Stimulated activated CD4-positive, alpha-beta T cell treated with anti-CD3 and anti-CD28 coated beads, TNF-alpha, amount 100 ng/mL, for 1 hour (primary cell): ENCODE measurements at regions not wholly inside any gene's neighbourhood (a gene's known extent, or its start where the extent isn't known, plus 50 kb on each side); places are given as distances from the start of the nearest gene placed in this dataset.

Experiments used
- DNase-seq, 3 donors: peaks; one replicate each; pipeline ENCODE4 v3.0.0-alpha.2; 2020; ENCODE audit warnings: low read depth in 3 of 3, low spot score in 1 of 3

- DNase-seq: no peak
Measured at GRCh38 chr12:127411981-127412380, 855.0 kb upstream of the TMEM132C start.

- no peak for DNase-seq
Measured at GRCh38 chr12:127412866-127413265, 854.1 kb upstream of the TMEM132C start.

DNA sequence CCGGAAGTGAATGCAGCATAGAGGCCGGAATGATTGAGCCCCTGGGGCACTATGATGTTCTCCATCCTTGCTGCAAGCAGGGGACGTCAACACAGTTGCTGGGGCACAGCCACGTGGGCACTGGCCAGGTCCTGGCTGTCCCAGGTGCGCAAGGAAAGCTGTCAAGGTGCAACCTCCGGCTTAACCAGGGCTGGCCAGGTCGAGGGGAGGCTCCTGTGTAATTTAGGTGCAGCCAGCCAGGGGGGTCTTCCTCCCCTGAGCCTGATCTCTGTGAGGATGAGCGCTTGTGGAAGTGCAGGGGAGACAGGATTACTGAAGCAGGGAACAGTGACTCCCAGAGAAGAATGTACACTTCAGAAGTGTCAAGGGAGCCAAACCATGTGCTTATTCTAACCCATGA lies 852.8 kb upstream of the TMEM132C start:
- no peak for DNase-seq

DNA sequence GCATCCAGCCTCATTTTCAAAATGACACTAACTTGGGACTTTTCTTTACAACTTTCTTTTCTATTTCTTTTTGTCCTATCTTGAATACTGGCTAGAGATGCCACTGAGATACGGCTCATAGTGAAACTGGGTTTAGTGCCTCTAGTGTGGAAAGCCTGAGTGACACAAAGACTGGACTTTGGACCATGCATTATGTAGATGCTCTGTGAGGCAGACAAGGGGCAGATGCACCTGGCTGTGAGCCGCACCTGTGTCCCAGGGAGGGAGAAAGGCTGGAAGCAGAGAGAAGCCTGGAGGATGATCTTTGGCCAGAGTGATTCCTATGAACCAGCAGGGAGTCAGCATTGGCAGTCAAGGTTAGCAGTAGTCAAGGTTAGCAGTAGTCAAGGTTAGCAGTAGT lies 852.3 kb upstream of the TMEM132C start:
- DNase-seq: no peak

GRCh38 chr12:127416796-127417195 lies 850.2 kb upstream of the TMEM132C start:
- no peak for DNase-seq

DNA sequence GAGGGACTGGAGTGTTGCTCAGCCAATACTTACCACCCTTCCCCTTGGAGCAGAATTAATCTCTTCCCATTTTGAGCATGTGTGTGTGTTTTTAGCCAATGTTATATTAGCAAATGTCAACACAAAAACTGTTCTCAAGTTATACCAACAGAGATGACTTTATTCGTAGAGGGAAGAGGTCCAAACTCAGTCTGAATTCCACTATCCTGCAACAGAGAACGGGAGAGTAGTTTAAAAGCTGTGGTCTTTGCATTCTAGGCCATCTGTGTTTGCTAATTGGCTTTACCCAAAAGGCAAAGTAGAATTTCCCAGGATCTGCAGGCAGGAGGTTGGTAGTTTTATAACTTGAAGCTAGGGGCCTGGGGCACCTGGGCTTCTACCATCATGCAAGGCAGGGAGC lies 847.9 kb upstream of the TMEM132C start:
- no peak for DNase-seq

- DNase-seq: no peak
Measured at GRCh38 chr12:127421614-127422013, 845.4 kb upstream of the TMEM132C start.

DNA sequence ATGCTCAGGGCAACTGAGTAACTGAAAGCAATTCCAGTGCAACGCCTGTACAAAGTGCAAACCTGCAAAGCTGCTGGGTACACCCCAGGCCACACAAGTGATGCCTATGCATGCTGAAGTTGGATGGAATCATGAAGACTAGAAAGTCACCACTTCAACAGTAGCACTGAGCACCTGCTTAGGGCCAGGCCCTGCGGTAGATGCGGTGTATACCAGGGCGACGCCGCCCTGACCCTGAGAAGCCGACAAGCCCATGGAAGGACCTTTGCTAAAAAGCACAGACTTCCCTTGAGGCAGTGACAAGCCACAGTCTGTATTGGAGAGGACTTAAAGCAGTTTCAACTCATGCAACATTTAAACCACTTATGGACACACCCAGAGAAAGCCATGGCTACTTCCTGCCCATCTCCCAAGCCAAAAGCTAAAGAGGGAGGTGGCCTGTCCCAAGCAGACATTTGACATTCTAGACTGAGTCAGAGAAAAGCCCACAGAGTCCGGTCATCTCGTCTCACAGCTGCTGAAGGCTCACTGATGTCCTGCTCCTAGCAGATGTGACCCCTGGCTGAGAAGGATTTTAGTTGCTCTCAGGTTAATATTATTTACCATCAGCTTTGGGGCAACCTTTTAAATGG lies 843.9 kb upstream of the TMEM132C start:
- DNase-seq: no peak

GRCh38 chr12:127425474-127425873 lies 841.5 kb upstream of the TMEM132C start:
- DNase-seq: no peak

DNA sequence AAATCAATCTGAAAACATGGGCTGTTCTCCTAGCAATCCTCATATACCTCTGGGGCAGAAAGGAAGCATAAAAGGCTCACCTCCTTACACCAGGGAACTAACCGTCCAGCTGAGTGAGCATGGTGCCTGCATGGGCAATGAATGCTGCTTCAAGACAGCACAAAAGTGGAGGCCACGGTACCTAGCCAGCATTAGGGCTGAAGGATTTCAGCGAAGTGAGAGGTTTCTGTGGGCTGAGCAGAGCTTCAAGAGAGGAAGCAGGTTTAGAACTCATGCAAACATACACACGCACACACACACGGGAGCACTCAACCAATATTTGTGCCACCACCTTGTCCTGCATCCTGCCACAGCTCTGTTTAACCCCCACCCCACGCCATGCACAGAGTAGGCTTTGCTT lies 838.5 kb upstream of the TMEM132C start:
- DNase-seq: no peak

DNA sequence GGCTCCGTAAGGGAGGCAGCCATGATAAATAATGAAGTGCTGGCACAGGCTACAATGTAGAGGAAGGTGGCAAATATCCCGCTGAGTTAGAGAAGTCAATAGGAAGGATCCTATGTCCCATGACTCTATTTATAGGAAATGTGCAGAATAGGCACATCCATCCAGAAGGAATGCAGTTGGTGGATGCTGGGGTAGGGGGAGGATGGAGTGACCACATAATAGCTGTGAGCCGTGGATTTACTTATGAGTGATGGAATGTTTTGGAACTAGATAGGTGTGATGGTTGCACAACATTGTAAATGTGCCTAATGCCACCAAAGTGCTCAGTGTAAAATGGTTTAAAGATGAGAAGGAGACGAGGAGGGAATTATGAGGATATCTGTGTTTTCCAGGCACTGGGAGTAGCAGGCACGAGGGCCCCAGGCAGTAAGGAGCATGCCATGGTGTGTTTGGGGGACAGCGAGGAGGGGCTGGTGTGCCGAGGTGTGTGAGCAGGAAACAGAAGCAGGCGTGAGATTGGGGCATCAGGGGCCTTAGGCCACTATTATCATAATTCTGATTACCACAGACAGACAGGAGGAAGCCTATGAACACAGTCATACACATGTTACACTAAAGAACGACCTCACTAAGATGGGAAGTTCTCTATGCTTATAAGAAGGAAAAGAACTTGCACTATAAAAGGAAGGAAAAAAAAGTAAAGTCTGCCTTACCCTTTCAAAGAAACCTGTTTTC lies 837.3 kb upstream of the TMEM132C start:
- DNase-seq: no peak

DNA sequence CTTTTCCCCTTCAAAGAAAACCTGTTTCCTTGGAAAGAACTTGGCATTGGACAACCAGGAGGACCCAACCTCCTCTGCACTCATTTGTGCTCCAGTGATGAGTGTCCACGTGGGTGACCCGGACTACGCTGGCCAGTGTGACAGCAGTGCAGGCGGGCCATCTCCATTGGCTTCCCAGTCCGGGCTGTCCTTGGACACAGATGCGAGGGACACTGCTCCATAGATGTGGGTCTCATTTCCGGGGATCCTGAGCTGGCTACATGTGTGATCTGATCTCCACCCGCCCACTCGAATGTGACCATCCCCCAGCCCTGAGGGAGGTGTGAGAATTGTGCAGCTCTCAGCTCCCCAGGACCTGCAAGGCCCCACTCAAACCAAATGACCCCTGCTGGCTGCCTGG lies 836.6 kb upstream of the TMEM132C start:
- no peak for DNase-seq

GRCh38 chr12:127431177-127431576 lies 835.8 kb upstream of the TMEM132C start:
- DNase-seq: no peak

- no peak for DNase-seq
Measured at GRCh38 chr12:127431594-127431993, 835.4 kb upstream of the TMEM132C start.

- no peak for DNase-seq
Measured at GRCh38 chr12:127435439-127435838, 831.5 kb upstream of the TMEM132C start.

- DNase-seq: no peak
Measured at GRCh38 chr12:127438512-127439244, 828.3 kb upstream of the TMEM132C start.

DNA sequence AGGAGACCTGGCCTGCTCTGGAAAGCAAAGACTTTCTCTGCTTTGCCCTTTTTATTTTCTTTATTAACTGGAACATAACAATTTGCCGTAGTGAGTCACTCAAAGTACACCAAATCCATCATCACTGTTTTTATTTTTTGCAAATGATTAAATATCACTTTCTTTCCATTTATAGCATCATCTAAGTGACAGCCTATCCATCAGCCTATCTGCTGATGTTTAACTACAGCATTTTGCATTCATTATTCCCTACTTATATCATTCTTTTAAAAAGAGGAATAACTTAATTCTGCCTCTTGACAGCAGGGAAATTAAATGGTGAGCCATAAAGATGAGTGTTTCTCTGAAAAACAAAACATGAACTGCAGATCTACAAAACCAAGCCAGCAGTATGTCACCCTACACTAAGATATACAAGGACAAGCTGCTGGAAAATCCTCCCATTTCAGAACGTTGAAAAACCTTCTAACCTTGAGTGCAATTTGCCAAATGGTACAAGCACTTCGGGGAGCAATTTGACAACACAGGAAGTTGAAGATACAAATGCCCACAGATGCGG lies 821.3 kb upstream of the TMEM132C start:
- no peak for DNase-seq

DNA sequence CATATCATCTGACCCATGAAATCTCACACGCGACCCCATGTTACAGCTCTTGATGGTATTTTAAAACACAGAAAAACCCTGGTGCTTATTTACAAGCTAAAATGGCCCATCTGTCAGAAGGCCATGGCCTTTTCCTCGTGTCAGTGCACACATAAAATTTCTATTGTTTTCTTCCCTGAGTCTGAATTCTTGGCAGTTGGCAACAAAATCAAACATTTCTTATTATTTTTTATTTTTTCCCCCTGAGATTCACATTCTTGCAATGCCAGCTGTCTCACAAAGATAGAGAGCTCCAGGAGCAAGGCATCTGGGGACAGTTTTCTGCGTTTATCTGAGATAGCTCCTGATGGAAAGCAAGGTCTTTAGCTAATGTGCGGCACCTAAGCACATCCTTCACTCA lies 818.1 kb upstream of the TMEM132C start:
- DNase-seq: no peak

GRCh38 chr12:127450826-127451225 lies 816.1 kb upstream of the TMEM132C start:
- no peak for DNase-seq

DNA sequence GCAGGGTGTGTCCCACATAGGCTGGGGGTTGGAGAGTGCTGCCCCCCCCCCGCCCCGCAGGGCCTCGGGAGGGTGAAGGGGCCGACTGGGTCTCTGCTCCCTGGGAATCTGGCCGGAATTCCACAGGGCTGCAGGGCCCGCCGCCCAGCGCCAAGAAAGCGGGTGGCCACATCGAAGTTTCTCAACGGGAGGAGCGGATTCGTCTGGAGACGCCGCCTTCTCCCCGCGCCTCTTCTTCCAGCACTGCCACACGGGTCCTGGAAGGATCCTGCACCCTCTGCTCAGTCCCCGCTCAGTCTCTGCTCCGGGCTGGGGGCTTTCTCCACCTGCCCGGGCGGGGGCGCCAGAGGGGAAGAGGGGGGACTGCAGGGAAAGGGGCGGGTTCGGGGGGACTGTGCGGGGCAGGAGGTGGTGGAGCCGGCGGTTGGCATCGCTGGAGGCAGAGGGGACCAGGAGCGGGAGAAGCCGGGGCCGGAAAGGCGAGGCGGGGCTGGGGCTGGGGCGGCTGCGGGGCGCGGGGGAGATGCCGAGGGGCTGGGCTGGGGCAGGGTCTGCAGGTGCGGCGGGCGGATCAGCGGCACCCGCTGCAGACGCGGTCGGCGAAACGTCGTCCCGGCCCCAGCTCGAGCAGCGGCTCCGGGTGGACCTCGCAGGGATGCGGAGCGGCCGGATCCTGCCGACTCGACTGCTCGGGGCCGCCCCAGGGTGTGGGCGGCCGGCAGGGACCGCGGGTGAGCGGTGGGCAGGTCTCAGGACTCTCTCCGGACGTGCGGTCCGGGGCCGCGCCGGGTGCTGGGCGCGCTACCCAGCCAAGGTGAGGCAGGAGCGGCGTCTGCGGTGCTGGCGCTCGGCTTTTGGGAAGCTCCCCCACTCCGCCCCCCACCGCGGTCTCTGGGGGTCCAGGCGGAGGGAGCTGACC lies 811.4 kb upstream of the TMEM132C start:
- no peak for DNase-seq

DNA sequence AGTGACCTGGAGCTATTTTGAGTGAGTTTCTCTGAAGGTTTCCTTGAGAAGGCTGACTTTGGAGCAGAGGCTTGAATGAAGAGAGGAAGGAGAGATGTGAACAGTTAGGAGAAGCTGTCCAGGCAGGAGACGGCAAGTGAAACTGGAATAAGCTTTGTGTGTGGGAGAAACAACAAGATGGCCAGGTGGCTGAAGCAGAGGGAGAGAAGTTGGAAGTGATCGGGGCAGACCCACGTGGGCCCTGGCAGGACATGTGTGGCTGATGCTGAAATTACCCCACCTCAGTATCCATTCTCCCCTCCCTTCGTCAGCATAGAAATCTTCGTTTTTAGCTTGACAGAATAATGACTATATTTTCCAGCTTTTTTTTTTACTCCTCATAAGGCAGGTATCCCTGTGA lies 809.2 kb upstream of the TMEM132C start:
- no peak for DNase-seq
